ENCODE measurements at regions not wholly inside any gene's neighbourhood (a gene's known extent, or its start where the extent isn't known, plus 50 kb on each side); places are given as distances from the start of the nearest gene placed in this dataset.

DNA sequence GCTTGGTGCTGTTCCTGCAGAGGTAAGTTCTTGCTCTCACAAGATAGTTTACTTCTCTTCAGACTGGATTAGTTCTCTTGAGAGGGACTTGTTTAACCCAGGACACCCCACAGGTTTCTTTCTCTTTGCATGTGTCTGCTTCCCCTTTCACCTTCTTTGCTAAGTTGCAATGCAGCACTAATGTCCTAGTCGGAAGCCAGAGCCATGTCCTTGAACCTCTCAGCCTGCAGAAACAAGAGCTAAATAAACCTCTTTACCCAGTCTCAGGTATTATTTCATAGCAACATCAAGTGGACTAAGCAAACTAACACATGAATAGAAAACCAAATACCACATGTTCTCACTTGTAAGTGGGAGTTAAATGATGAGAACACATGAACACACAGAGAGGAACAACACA, 915.2 kb downstream of the NSUN3 start:
- Mint-ChIP-seq H3K4me3 (no peak overlapping the region), H3K27ac (no peak overlapping the region), H3K36me3 (peaks cover 6% of the 10 kb centered on the region), H3K9me3 (peaks cover 14 to 20% of the 10 kb centered on the region in 2 donors), H3K27me3 (ENCODE audit: low read depth in 2 of 2) (no peaks in the 10 kb centered on the region), H3K4me1 (no peaks in the 10 kb centered on the region)
- Histone ChIP-seq H3K4me1 (ENCODE audit: control insufficient read depth, insufficient read depth, low read length) (no peaks in the 10 kb centered on the region), H3K27me3 (ENCODE audit: control insufficient read depth, insufficient read depth, low read length) (no peaks in the 10 kb centered on the region), H3K4me3 (ENCODE audit: low read length) (no peak overlapping the region), H3K36me3 (ENCODE audit: control insufficient read depth, insufficient read depth, low read length) (no peaks in the 10 kb centered on the region), H3K9me3 (ENCODE audit: control insufficient read depth, insufficient read depth, low read length) (peaks cover 6% of the 10 kb centered on the region), H3K27ac (ENCODE audit: low read length) (no peak overlapping the region)
- intact Hi-C loops (cut with micrococcal nuclease) = no loop called here
- DNase-seq (no peak), ATAC-seq (no peak)
- 82% methylated on average over 1 of the region's 1 CpG for WGBS (ENCODE audit: insufficient coverage)
- TF ChIP-seq, protein P1, sequence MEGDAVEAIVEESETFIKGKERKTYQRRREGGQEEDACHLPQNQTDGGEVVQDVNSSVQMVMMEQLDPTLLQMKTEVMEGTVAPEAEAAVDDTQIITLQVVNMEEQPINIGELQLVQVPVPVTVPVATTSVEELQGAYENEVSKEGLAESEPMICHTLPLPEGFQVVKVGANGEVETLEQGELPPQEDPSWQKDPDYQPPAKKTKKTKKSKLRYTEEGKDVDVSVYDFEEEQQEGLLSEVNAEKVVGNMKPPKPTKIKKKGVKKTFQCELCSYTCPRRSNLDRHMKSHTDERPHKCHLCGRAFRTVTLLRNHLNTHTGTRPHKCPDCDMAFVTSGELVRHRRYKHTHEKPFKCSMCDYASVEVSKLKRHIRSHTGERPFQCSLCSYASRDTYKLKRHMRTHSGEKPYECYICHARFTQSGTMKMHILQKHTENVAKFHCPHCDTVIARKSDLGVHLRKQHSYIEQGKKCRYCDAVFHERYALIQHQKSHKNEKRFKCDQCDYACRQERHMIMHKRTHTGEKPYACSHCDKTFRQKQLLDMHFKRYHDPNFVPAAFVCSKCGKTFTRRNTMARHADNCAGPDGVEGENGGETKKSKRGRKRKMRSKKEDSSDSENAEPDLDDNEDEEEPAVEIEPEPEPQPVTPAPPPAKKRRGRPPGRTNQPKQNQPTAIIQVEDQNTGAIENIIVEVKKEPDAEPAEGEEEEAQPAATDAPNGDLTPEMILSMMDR (IDR thresholded peaks at IDR 0.05) = no peak

DNA sequence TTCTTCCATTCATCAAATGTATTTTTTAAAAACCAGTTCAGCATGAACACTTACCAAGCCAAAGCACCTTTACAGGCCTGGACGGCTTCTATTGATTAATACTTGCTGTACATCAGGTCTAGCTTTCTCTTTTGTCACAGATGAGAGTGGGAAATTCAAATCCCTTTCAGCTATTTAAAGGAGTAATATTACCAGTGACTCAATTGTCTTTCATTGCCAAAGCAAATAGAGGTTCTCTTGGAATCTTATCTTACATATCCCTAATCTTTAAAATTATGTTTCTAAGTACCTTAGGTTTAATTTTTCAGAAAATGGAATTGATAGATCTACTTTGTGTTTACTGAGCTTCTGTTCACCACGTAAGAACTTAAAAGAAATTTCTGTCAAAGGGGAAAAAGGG, 922.9 kb downstream of the NSUN3 start:
- Mint-ChIP-seq H3K4me1 (no peaks in the 10 kb centered on the region), H3K36me3 (peaks cover 6% of the 10 kb centered on the region), H3K4me3 (no peak overlapping the region), H3K27ac (no peak overlapping the region), H3K9me3 (peaks cover 7 to 18% of the 10 kb centered on the region in 2 donors), H3K27me3 (ENCODE audit: low read depth in 2 of 2) (no peaks in the 10 kb centered on the region)
- WGBS (ENCODE audit: insufficient coverage) = 79% methylated on average over 2 of the region's 2 CpGs
- no peak overlapping the region for H3K27ac ChIP-seq (ENCODE audit: low read length)
- TF ChIP-seq, protein P1 (IDR thresholded peaks at IDR 0.05) = no peak
- no peaks in the 10 kb centered on the region for H3K4me1 ChIP-seq (ENCODE audit: control insufficient read depth, insufficient read depth, low read length)
- H3K36me3 ChIP-seq (ENCODE audit: control insufficient read depth, insufficient read depth, low read length) = no peaks in the 10 kb centered on the region
- no peaks in the 10 kb centered on the region for H3K9me3 ChIP-seq (ENCODE audit: control insufficient read depth, insufficient read depth, low read length)
- intact Hi-C loops (cut with micrococcal nuclease) = no loop called here
- ATAC-seq = no peak
- DNase-seq = no peak
- no peaks in the 10 kb centered on the region for H3K27me3 ChIP-seq (ENCODE audit: control insufficient read depth, insufficient read depth, low read length)
- H3K4me3 ChIP-seq (ENCODE audit: low read length) = no peak overlapping the region

- Histone ChIP-seq H3K27ac (ENCODE audit: low read length) (no peak overlapping the region), H3K27me3 (ENCODE audit: control insufficient read depth, insufficient read depth, low read length) (no peaks in the 10 kb centered on the region), H3K4me1 (ENCODE audit: control insufficient read depth, insufficient read depth, low read length) (no peaks in the 10 kb centered on the region), H3K9me3 (ENCODE audit: control insufficient read depth, insufficient read depth, low read length) (no peaks in the 10 kb centered on the region), H3K4me3 (ENCODE audit: low read length) (no peak overlapping the region), H3K36me3 (ENCODE audit: control insufficient read depth, insufficient read depth, low read length) (no peaks in the 10 kb centered on the region)
- intact Hi-C loops (cut with micrococcal nuclease) = no loop called here
- TF ChIP-seq, protein P1 (IDR thresholded peaks at IDR 0.05) = no peak
- H3K4me1 Mint-ChIP-seq = no peaks in the 10 kb centered on the region
- ATAC-seq = no peak
- WGBS (ENCODE audit: insufficient coverage) = 92% methylated on average over 2 of the region's 4 CpGs
- no peak overlapping the region for H3K27ac Mint-ChIP-seq
- H3K27me3 Mint-ChIP-seq (ENCODE audit: low read depth in 2 of 2) = no peaks in the 10 kb centered on the region
- H3K4me3 Mint-ChIP-seq = no peak overlapping the region
- no peak for DNase-seq
- peaks cover 21 to 25% of the 10 kb centered on the region in 2 donors for H3K9me3 Mint-ChIP-seq
- peaks cover 6% of the 10 kb centered on the region for H3K36me3 Mint-ChIP-seq
Measured at GRCh38 chr3:94990952-94991705, 928.3 kb downstream of the NSUN3 start.

DNA sequence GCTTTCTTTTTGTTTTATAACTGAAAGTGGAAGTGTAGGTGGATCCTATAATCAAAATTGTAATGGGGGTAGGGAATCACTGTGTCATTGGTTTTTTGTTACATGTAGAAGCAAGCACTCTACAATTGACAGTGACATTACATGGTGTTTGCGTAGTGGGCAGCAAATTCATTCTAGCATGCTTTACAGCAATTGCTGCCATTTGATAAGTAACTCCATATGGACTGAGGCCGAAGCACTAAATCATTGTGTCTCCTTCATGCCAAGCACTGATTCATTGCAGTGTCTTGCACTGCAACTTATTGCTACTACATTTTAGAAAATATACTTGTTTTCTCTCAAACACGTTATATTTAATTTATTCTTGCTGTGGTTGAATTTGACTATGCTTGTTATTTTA, 933.9 kb downstream of the NSUN3 start:
- Mint-ChIP-seq H3K4me3 (no peak overlapping the region), H3K27me3 (ENCODE audit: low read depth in 2 of 2) (no peaks in the 10 kb centered on the region), H3K27ac (no peak overlapping the region), H3K36me3 (no peaks in the 10 kb centered on the region), H3K4me1 (no peaks in the 10 kb centered on the region), H3K9me3 (peaks cover 16 to 17% of the 10 kb centered on the region in 2 donors)
- H3K27ac ChIP-seq (ENCODE audit: low read length) = no peak overlapping the region
- no peaks in the 10 kb centered on the region for H3K4me1 ChIP-seq (ENCODE audit: control insufficient read depth, insufficient read depth, low read length)
- no peaks in the 10 kb centered on the region for H3K9me3 ChIP-seq (ENCODE audit: control insufficient read depth, insufficient read depth, low read length)
- 94% methylated on average over 2 of the region's 3 CpGs for WGBS (ENCODE audit: insufficient coverage)
- intact Hi-C loops (cut with micrococcal nuclease) = no loop called here
- H3K27me3 ChIP-seq (ENCODE audit: control insufficient read depth, insufficient read depth, low read length) = no peaks in the 10 kb centered on the region
- DNase-seq = no peak
- no peak overlapping the region for H3K4me3 ChIP-seq (ENCODE audit: low read length)
- no peaks in the 10 kb centered on the region for H3K36me3 ChIP-seq (ENCODE audit: control insufficient read depth, insufficient read depth, low read length)
- no peak for ATAC-seq
- TF ChIP-seq, protein P1 (IDR thresholded peaks at IDR 0.05) = no peak

Data from natural killer cell (primary cell).